LNCaP clone FGC (cell line): ENCODE measurements at regions not wholly inside any gene's neighbourhood (a gene's known extent, or its start where the extent isn't known, plus 50 kb on each side); places are given as distances from the start of the nearest gene placed in this dataset.

Experiments
- DNase-seq: peaks from one replicate; pipeline ENCODE4 v3.0.0-alpha.2; 2011; ENCODE audit warnings: low read depth
- H3K4me3 ChIP-seq: 2 replicates; pipeline ENCODE4 v1.5.1; 2011; ENCODE audit warnings: mild to moderate bottlenecking, low read depth, low read length, control low read depth
- TF ChIP-seq, protein P1 (sequence below): IDR thresholded peaks from 2 replicates; pipeline ENCODE4 v1.5.1; 2012; ENCODE audit warnings: mild to moderate bottlenecking; ENCODE audit not compliant: control insufficient read depth, insufficient read depth; ENCODE audit errors: extremely low read depth

DNA sequence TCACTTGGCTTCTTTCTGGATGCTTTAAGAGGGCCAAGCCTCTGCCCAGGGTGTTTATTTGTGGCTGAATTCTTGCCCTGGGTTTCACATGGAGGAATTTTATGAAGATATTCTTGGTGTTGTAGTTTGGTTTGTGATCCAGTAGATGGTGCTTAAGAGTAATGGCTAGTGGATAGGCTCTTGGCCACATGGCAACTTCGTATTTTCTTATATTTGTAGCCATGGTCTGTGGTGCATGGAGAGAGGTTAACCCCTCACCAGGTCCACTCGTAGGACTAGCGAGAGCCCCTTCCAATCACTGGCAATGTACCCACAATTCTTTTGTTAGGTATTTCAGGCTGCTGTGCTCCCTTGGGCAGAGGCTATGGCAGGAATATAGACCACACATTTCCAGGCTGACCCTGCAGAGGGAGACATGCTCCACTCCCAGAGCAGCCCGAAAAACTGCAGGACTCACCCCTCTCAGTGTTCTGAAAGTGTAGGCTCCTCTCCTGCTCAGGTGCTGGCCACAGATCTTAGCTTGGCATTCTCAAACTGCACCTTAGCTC is 582.1 kb upstream of the SETBP1 start:
- H3K4me3 ChIP-seq = no peak overlapping the region
- TF ChIP-seq, protein P1, sequence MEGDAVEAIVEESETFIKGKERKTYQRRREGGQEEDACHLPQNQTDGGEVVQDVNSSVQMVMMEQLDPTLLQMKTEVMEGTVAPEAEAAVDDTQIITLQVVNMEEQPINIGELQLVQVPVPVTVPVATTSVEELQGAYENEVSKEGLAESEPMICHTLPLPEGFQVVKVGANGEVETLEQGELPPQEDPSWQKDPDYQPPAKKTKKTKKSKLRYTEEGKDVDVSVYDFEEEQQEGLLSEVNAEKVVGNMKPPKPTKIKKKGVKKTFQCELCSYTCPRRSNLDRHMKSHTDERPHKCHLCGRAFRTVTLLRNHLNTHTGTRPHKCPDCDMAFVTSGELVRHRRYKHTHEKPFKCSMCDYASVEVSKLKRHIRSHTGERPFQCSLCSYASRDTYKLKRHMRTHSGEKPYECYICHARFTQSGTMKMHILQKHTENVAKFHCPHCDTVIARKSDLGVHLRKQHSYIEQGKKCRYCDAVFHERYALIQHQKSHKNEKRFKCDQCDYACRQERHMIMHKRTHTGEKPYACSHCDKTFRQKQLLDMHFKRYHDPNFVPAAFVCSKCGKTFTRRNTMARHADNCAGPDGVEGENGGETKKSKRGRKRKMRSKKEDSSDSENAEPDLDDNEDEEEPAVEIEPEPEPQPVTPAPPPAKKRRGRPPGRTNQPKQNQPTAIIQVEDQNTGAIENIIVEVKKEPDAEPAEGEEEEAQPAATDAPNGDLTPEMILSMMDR = peak; percentile 53
- DNase-seq = no peak

DNA sequence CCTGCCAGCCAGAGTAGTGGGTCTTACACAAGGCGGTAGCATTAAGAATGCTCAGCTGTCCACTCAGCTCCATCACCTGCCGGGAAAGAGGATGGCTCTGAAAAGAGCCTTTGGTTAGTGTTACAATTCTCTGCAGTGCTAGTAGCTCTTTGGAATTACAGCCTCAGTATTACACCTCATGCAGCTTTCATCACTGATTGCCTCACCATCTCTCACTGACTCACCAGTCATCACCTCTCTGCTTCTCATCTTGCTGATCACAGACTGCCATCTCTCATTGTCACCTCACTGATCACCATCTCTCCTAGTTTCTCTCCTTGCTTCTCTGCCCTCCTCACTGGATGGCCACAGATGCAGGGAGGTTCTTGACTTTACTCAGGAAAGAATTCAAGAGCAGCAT is 573.5 kb upstream of the SETBP1 start:
- DNase-seq = no peak
- H3K4me3 ChIP-seq = no peak overlapping the region
- TF ChIP-seq, protein P1 = no peak

DNA sequence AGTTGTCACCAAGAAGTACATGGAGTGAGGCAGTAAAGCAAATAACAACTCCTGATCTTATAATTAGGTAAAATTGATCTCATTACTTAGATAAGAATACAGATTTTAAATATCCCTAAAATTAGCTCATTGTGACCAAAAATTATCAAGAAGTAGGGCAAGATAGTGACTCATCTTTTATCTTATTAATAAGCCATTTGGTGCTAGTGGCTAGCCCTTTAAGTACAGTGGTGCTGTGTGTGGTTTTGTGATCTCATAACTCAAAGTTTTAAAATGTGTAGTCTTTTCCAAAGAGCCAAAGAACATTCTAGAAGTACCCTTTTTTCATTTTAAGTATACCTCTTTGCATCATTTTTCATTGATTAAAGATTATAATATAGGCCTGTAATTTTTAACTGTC is 569.4 kb upstream of the SETBP1 start:
- no peak overlapping the region for H3K4me3 ChIP-seq
- TF ChIP-seq, protein P1 = no peak
- no peak for DNase-seq

DNA sequence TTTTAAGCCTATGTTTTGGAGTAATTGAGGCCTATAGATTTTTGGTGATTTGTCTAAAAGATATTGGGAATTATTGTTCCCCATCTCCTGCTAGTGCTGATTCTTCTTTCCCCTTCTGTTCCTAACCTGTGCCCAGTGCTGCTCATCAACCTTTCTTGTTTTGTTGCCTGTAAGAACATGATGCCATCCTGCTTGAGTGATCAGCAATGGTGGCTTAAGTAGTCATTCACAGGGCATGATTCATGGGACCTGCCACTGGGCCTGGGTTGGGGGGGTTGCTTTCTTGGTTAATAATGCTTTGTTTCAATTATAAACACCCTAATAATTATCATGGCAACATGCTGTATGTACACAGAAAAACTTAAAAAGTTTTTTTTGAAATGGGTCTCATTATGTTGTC is 562.9 kb upstream of the SETBP1 start:
- no peak overlapping the region for H3K4me3 ChIP-seq
- TF ChIP-seq, protein P1 = no peak
- DNase-seq = no peak

DNA sequence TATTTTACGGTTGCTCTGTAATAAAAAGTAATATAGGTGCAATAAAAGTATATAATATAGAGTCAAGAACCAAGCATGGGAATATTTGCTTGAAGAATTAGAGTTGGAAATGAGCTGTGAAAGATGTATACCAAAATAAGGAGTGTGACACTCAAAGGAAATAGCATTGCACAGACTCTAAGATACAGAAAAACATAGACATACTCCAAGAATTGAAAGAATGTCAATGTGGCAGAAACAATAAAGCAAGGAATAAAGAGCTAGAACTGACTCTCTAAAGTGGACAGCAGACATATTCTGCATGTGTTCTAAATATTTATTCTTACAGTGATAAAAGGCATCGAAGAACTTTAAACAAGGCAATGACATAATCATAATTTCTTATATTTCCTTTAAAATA is 561.1 kb upstream of the SETBP1 start:
- no peak for DNase-seq
- TF ChIP-seq, protein P1 = no peak
- no peak overlapping the region for H3K4me3 ChIP-seq

DNA sequence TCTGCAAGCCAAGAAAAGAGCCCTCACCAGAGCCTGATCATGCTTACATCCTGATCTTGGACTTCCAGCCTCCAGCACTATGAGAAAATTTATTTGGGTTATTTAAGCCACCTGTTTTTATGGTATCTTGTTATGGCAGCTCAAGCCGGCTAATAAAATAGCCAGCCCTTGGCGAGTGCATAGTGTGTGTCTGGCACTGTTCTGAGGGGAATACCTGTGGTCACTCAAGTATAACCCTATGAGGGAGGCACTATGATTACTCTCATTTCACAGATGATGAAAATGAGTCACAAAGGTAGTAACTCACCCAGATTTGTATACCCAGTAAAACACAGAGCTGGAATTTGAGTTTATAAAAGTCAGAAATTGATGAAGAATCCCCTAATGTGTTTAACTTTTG is 556.9 kb upstream of the SETBP1 start:
- TF ChIP-seq, protein P1 = no peak
- DNase-seq = no peak
- H3K4me3 ChIP-seq = no peak overlapping the region

DNA sequence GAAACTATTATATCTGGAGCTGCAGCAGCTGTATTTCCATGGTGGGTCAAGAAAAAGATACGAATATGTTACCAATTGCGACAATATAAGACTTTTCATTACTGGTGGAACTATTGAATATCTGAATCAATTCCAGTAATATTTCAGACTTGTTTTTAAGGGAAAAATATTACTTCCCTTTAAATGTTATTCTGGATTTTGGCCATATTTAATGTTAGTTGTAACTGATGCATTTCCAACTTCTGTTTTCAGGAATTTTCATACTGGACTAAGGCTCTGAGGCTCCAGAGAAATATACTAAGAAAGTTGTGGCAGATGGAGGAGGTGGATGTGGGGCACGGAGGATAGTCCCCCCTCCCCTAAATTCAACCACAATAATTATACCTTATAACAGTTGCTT is 555.2 kb upstream of the SETBP1 start:
- no peak overlapping the region for H3K4me3 ChIP-seq
- no peak for DNase-seq
- TF ChIP-seq, protein P1 = no peak
